Suprapubic skin (tissue), 4 donors: ENCODE measurements at regions not wholly inside any gene's neighbourhood (a gene's known extent, or its start where the extent isn't known, plus 50 kb on each side); places are given as distances from the start of the nearest gene placed in this dataset.

Experiments
- CTCF ChIP-seq, 2 donors: fragments of 200-600 bp in 1 of 2; fragments of 450-650 bp in 1 of 2; sonication (generic) in 1 of 2; IDR thresholded peaks; one replicate each; pipeline ENCODE4 v1.5.1; 2016 to 2019; ENCODE audit warnings: antibody characterized with exemption in 2 of 2, mild to moderate bottlenecking in 1 of 2, moderate library complexity in 1 of 2
- POLR2A ChIP-seq, 2 donors: fragments of 450-650 bp; IDR thresholded peaks; one replicate each; pipeline ENCODE4 v1.6.1; 2017; ENCODE audit warnings: antibody characterized with exemption in 2 of 2, mild to moderate bottlenecking in 2 of 2, moderate library complexity in 2 of 2
- POLR2AphosphoS5 ChIP-seq, 3 donors: sonication (generic); formaldehyde crosslinking; IDR thresholded peaks; one replicate each; pipeline ENCODE4 v1.6.1; 2017; ENCODE audit warnings: antibody characterized with exemption in 3 of 3

GRCh38 chr6:149225370-149225769 lies 92.1 kb upstream of the TAB2 start:
- no peak for TF ChIP-seq CTCF (IDR thresholded peaks at IDR 0.05)
- no peak for TF ChIP-seq POLR2AphosphoS5 (IDR thresholded peaks at IDR 0.05)
- no peak for TF ChIP-seq POLR2A (IDR thresholded peaks at IDR 0.05)
